ENCODE measurements at regions not wholly inside any gene's neighbourhood (a gene's known extent, or its start where the extent isn't known, plus 50 kb on each side); places are given as distances from the start of the nearest gene placed in this dataset.

DNA sequence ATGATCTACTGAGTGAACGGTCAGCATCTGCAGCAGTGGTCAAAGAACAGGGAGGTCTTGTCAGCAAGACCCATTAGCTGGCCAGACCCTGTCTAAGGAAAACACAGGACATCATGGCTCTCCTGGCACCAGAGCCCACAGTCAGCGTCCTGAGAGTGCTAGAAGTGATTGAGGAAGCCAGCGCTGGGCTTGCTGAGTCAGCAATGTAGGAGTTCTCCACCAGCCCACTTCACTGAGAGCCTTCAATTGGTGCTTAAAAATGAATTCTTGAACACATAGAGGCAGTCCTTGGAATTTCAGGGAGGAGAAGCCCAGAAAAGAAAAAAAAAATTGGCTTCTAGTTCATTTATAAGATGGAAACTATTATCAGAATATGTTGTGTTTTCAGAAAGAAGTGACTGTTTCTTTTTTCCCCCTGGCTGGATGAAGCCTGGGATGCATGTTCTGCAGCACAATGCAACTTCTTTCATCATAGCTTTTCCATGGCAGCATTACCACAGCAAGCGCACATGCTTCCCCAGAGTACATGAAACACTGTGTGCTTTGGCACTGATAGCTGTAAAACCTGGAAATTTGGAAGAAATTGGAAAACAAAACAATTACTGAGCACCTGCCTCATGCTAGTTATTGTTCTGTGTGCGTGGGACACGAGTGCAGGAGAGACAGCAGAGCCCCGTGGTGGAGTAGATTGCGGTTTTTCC, 899.9 kb downstream of the C6orf118 start:
- no peak for TF ChIP-seq TCF12 (IDR thresholded peaks at IDR 0.05; ENCODE audit: low read depth)
- TF ChIP-seq, protein P1, sequence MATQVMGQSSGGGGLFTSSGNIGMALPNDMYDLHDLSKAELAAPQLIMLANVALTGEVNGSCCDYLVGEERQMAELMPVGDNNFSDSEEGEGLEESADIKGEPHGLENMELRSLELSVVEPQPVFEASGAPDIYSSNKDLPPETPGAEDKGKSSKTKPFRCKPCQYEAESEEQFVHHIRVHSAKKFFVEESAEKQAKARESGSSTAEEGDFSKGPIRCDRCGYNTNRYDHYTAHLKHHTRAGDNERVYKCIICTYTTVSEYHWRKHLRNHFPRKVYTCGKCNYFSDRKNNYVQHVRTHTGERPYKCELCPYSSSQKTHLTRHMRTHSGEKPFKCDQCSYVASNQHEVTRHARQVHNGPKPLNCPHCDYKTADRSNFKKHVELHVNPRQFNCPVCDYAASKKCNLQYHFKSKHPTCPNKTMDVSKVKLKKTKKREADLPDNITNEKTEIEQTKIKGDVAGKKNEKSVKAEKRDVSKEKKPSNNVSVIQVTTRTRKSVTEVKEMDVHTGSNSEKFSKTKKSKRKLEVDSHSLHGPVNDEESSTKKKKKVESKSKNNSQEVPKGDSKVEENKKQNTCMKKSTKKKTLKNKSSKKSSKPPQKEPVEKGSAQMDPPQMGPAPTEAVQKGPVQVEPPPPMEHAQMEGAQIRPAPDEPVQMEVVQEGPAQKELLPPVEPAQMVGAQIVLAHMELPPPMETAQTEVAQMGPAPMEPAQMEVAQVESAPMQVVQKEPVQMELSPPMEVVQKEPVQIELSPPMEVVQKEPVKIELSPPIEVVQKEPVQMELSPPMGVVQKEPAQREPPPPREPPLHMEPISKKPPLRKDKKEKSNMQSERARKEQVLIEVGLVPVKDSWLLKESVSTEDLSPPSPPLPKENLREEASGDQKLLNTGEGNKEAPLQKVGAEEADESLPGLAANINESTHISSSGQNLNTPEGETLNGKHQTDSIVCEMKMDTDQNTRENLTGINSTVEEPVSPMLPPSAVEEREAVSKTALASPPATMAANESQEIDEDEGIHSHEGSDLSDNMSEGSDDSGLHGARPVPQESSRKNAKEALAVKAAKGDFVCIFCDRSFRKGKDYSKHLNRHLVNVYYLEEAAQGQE (IDR thresholded peaks at IDR 0.05; ENCODE audit: low read depth) = no peak
- TF ChIP-seq TAF1 (IDR thresholded peaks at IDR 0.05; ENCODE audit: low read depth) = no peak
- TF ChIP-seq EP300 (IDR thresholded peaks at IDR 0.05; ENCODE audit: borderline replicate concordance) = no peak
